ENCODE measurements at regions not wholly inside any gene's neighbourhood (a gene's known extent, or its start where the extent isn't known, plus 50 kb on each side); places are given as distances from the start of the nearest gene placed in this dataset.
"Not testable (repeated sequence)": the region's sequence is repeated elsewhere in the genome, so short reads cannot be mapped to it uniquely, and the experiment has no call there.

DNA sequence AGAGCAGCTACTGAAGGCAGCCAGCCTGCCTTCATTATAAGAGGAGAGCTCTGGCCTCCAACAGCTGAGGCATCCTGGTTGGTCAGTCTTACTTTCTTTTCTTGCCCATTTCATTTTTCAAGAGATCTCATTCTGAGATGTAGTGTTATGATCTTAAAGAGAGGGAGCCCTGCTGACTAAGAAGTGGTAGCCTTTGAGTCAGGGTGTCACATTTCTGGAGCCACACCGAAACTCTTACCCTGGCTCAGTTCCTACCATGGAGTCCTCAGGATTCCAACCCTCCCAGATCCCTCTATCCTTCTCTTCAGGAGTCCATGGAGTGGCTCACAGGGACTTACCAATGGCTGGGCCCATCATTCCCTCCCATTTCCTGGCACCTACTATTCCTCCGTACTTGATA is 386.1 kb upstream of the LARGE1 start:
- DNase-seq (ENCODE audit: low read depth, low spot score): no peak

DNA sequence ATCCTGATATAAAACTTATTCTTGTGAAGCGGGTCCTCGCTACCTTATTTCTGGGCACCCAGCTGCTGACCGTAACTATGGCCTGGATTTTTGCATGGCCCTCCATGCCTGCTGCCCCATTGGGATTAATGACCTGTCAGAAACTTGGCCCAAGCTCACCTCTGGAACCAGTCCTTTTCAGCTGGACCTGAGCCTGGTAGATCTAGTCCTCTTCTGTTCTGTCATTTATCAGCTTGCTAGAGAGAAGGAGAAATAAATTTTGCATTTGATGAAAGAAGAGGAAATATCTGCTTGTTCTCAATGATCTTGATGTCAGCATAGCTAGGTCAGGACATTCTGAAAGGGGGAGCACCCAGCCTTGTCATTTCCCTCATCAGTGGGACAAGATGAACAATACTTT is 387.8 kb upstream of the LARGE1 start:
- DNase-seq (ENCODE audit: low read depth, low spot score): no peak

DNA sequence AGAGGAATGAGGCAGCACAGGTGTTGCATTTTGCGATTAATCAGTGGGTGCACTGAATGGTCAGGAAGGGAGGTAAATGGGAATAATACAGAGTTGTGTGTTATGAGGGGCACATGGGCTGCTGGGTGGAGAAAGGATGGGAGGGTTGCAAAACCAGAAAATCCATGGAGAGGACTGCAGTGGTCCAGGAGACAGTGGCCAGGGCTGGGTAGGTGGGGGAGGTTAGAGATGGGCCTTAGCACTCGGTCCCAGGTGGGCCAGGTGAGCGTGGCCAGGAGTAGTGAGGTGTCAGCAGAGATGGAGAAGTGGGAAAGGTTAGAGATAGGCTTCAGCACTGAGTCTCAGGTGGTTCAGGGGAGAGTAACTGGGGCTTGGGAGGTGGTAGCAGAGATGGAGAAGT is 399.1 kb upstream of the LARGE1 start:
- DNase-seq (ENCODE audit: low read depth, low spot score): no peak

- no peak for DNase-seq (ENCODE audit: low read depth, low spot score)
Observed at GRCh38 chr22:34324763-34325162, 404.5 kb upstream of the LARGE1 start.

- DNase-seq (ENCODE audit: low read depth, low spot score): no peak
Observed at GRCh38 chr22:34326901-34327300, 406.6 kb upstream of the LARGE1 start.

GRCh38 chr22:34330432-34330831 is 410.2 kb upstream of the LARGE1 start:
- no peak for DNase-seq (ENCODE audit: low read depth, low spot score)

GRCh38 chr22:34333285-34333684 is 413.0 kb upstream of the LARGE1 start:
- no peak for DNase-seq (ENCODE audit: low read depth, low spot score)

- DNase-seq (ENCODE audit: low read depth, low spot score): no peak
Observed at GRCh38 chr22:34334893-34335292, 414.6 kb upstream of the LARGE1 start.

GRCh38 chr22:34344702-34345101 is 424.4 kb upstream of the LARGE1 start:
- peak; percentile 27 for DNase-seq (ENCODE audit: low read depth, low spot score)

- DNase-seq (ENCODE audit: low read depth, low spot score): no peak
Observed at GRCh38 chr22:34354071-34354817, 434.0 kb upstream of the LARGE1 start.

GRCh38 chr22:34356481-34356880 is 436.2 kb upstream of the LARGE1 start:
- DNase-seq (ENCODE audit: low read depth, low spot score): no peak

GRCh38 chr22:34370711-34371110 is 450.4 kb upstream of the LARGE1 start:
- peak; percentile 4 for DNase-seq (ENCODE audit: low read depth, low spot score)

- DNase-seq (ENCODE audit: low read depth, low spot score): no peak
Observed at GRCh38 chr22:34379825-34380224, 459.5 kb upstream of the LARGE1 start.

DNA sequence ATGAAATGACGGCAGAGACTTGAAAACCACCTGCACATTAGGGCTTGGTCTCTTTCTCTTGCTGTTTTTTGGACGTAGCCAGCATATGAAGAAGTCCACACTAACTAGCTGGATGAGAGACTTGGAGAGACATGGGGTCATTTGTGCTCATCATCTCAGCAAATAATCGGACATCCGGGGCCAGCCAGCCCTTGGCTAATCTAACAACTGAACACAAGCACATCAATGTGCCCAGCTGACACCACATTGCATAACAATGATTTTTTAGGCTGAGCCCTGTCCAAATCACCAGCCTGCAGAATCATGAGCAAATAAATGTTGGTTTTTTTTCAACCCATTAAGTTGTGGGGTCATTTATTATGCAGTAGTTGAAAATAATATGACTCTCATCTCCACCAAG is 460.3 kb upstream of the LARGE1 start:
- DNase-seq (ENCODE audit: low read depth, low spot score): no peak

DNA sequence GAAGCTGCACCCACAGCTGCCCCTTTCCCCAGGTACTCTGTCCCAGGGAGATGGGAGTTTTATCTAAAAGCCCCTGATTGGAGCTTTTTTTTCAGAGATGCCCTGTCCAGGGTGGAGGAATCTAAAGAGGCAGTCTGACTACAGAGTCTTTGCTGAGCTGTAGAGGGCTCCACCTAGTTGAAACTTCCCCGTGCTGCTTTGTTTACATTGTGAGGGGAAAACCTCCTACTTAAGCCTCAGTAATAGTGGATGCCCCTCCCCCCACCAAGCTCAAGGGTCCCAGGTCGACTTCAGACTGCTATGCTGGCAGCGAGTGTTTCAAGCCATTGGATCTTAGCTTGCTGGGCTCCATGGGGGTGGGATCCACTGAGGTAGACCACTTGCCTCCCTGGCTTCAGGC is 470.1 kb upstream of the LARGE1 start:
- peak; percentile 12 for DNase-seq (ENCODE audit: low read depth, low spot score)

- peak; percentile 11 for DNase-seq (ENCODE audit: low read depth, low spot score)
Observed at GRCh38 chr22:34395370-34395769, 475.1 kb upstream of the LARGE1 start.

DNA sequence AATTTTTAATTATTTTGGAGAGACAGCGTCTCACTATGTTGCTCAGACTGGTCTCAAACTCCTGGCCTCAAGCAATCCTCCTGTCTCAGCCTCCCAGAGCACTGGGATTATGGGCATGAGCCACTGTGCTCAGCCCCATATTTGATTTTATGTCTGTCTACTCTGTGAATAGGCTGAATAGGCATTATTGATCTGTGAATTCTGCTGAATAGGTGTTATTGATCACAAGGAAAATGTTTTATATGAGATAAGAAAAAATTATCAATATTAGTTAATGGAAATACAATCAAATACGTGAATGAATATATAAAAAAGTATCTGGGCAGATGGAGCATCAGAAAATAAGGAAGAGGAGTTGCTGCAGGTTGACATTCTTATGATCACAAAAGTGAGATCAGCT is 483.4 kb upstream of the LARGE1 start:
- DNase-seq (ENCODE audit: low read depth, low spot score): no peak

DNA sequence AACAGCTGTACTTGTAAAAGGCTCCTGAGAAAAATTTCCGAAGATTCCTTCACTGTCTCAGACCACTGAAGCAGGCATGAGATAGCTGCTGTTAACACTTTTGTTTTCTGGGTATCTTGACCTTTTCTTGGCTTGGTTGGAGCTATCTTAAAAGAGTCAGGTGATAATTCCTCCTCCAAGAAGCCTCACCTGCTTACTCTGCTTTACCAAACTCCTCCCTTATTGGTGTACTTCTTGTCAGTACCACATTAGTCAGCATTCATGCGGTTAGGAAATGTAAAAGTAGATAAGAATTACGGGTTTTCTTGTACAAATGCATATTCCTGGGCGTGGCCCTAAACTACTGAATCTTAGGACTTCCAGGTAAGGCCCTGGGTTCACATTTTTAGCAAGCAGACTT is 489.8 kb upstream of the LARGE1 start:
- no peak for DNase-seq (ENCODE audit: low read depth, low spot score)

GRCh38 chr22:34414467-34415440 is 494.5 kb upstream of the LARGE1 start:
- peak; percentile 90 for DNase-seq (ENCODE audit: low read depth, low spot score)

- no peak for DNase-seq (ENCODE audit: low read depth, low spot score)
Observed at GRCh38 chr22:34416022-34416860, 496.0 kb upstream of the LARGE1 start.

GRCh38 chr22:34422948-34423347 is 502.7 kb upstream of the LARGE1 start:
- not testable (repeated sequence) for DNase-seq (ENCODE audit: low read depth, low spot score)

DNA sequence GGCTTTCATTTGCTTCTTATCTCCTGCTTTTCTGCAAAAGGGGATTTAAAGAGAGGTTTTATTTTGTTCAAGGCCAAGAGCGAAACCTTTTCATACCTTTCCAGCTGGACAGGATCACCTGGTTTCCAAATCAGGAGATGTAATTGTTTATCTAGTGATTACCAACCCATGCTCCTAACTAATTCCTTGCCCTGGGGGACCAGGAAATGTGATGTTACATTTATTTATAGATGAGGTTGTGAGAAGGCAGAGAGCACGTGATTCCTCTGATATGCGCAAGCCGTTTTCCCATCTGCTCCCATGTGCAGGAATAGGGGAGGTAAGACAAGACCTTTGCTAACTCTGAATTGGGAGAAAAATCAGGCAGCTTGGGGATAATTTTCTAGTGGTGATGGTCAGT is 507.2 kb upstream of the LARGE1 start:
- no peak for DNase-seq (ENCODE audit: low read depth, low spot score)
